ENCODE measurements at regions not wholly inside any gene's neighbourhood (a gene's known extent, or its start where the extent isn't known, plus 50 kb on each side); places are given as distances from the start of the nearest gene placed in this dataset.
A peak's percentile ranks its signal among the peaks of the same experiment; 100 is the strongest.

GRCh38 chr12:92552412-92553108, 150.2 kb upstream of the PLEKHG7 start:
- no peak for DNase-seq

- no peak for DNase-seq
Measured at GRCh38 chr12:92551853-92552397, 150.9 kb upstream of the PLEKHG7 start.

GRCh38 chr12:92551210-92551609, 151.6 kb upstream of the PLEKHG7 start:
- DNase-seq: no peak

GRCh38 chr12:92550661-92551060, 152.1 kb upstream of the PLEKHG7 start:
- no peak for DNase-seq

GRCh38 chr12:92550254-92550653, 152.5 kb upstream of the PLEKHG7 start:
- DNase-seq: no peak

- no peak for DNase-seq
Measured at GRCh38 chr12:92549516-92549915, 153.3 kb upstream of the PLEKHG7 start.

- DNase-seq: no peak
Measured at GRCh38 chr12:92547906-92548305, 154.9 kb upstream of the PLEKHG7 start.

GRCh38 chr12:92547420-92547819, 155.4 kb upstream of the PLEKHG7 start:
- DNase-seq: no peak

- DNase-seq: no peak
Measured at GRCh38 chr12:92546635-92547348, 156.0 kb upstream of the PLEKHG7 start.

GRCh38 chr12:92546259-92546634, 156.5 kb upstream of the PLEKHG7 start:
- DNase-seq: no peak

GRCh38 chr12:92544322-92544721, 158.5 kb upstream of the PLEKHG7 start:
- DNase-seq: no peak

- DNase-seq: no peak
Measured at GRCh38 chr12:92543840-92544239, 158.9 kb upstream of the PLEKHG7 start.

GRCh38 chr12:92543359-92543758, 159.4 kb upstream of the PLEKHG7 start:
- no peak for DNase-seq

GRCh38 chr12:92541731-92542130, 161.1 kb upstream of the PLEKHG7 start:
- no peak for DNase-seq

GRCh38 chr12:92540782-92541423, 161.9 kb upstream of the PLEKHG7 start:
- DNase-seq: no peak

- DNase-seq: peak in 1 of 2 experiments; percentile 49
Measured at GRCh38 chr12:92539976-92540781, 162.6 kb upstream of the PLEKHG7 start.

GRCh38 chr12:92539110-92539749, 163.6 kb upstream of the PLEKHG7 start:
- no peak for DNase-seq

GRCh38 chr12:92537290-92537960, 165.4 kb upstream of the PLEKHG7 start:
- DNase-seq: no peak

- no peak for DNase-seq
Measured at GRCh38 chr12:92535961-92536360, 166.8 kb upstream of the PLEKHG7 start.

- DNase-seq: no peak
Measured at GRCh38 chr12:92533280-92533890, 169.4 kb upstream of the PLEKHG7 start.

- DNase-seq: no peak
Measured at GRCh38 chr12:92530706-92531105, 172.1 kb upstream of the PLEKHG7 start.

All from NCI-H446 (cell line).